NCI-H1417 treated with DMSO at 0.1 percent for 48 hours (cell line): ENCODE measurements at regions not wholly inside any gene's neighbourhood (a gene's known extent, or its start where the extent isn't known, plus 50 kb on each side); places are given as distances from the start of the nearest gene placed in this dataset.

Experiments used
- DNase-seq: peaks from one replicate; lab custom pipeline; 2025; lab: John Stamatoyannopoulos, UW

GRCh38 chr3:127089486-127090145, 103.3 kb upstream of the PRR23E start:
- no peak for DNase-seq

- no peak for DNase-seq
Measured at GRCh38 chr3:127090218-127091160, 102.4 kb upstream of the PRR23E start.

- DNase-seq = no peak
Measured at GRCh38 chr3:127091376-127091775, 101.6 kb upstream of the PRR23E start.

GRCh38 chr3:127092368-127092767, 100.6 kb upstream of the PRR23E start:
- no peak for DNase-seq

GRCh38 chr3:127092776-127093175, 100.2 kb upstream of the PRR23E start:
- no peak for DNase-seq

- DNase-seq = no peak
Measured at GRCh38 chr3:127093312-127093711, 99.6 kb upstream of the PRR23E start.

- DNase-seq = no peak
Measured at GRCh38 chr3:127095774-127096173, 97.2 kb upstream of the PRR23E start.

GRCh38 chr3:127096256-127097071, 96.5 kb upstream of the PRR23E start:
- no peak for DNase-seq

GRCh38 chr3:127097072-127097405, 95.9 kb upstream of the PRR23E start:
- no peak for DNase-seq

GRCh38 chr3:127097481-127097880, 95.5 kb upstream of the PRR23E start:
- no peak for DNase-seq

- DNase-seq = no peak
Measured at GRCh38 chr3:127099982-127100381, 92.9 kb upstream of the PRR23E start.

- no peak for DNase-seq
Measured at GRCh38 chr3:127100459-127101410, 92.2 kb upstream of the PRR23E start.

GRCh38 chr3:127101411-127102187, 91.3 kb upstream of the PRR23E start:
- DNase-seq = no peak

- DNase-seq = no peak
Measured at GRCh38 chr3:127102188-127102520, 90.8 kb upstream of the PRR23E start.

GRCh38 chr3:127102587-127102986, 90.3 kb upstream of the PRR23E start:
- DNase-seq = no peak

- no peak for DNase-seq
Measured at GRCh38 chr3:127103080-127103479, 89.9 kb upstream of the PRR23E start.

- no peak for DNase-seq
Measured at GRCh38 chr3:127104586-127104985, 88.3 kb upstream of the PRR23E start.

GRCh38 chr3:127105587-127105986, 87.3 kb upstream of the PRR23E start:
- DNase-seq = no peak

- no peak for DNase-seq
Measured at GRCh38 chr3:127106053-127106452, 86.9 kb upstream of the PRR23E start.

- no peak for DNase-seq
Measured at GRCh38 chr3:127106456-127106855, 86.5 kb upstream of the PRR23E start.

- no peak for DNase-seq
Measured at GRCh38 chr3:127107002-127107401, 85.9 kb upstream of the PRR23E start.
